ENCODE measurements at regions not wholly inside any gene's neighbourhood (a gene's known extent, or its start where the extent isn't known, plus 50 kb on each side); places are given as distances from the start of the nearest gene placed in this dataset.
A peak's percentile ranks its signal among the peaks of the same experiment; 100 is the strongest.
"Not testable (repeated sequence)": the region's sequence is repeated elsewhere in the genome, so short reads cannot be mapped to it uniquely, and the experiment has no call there.

DNA sequence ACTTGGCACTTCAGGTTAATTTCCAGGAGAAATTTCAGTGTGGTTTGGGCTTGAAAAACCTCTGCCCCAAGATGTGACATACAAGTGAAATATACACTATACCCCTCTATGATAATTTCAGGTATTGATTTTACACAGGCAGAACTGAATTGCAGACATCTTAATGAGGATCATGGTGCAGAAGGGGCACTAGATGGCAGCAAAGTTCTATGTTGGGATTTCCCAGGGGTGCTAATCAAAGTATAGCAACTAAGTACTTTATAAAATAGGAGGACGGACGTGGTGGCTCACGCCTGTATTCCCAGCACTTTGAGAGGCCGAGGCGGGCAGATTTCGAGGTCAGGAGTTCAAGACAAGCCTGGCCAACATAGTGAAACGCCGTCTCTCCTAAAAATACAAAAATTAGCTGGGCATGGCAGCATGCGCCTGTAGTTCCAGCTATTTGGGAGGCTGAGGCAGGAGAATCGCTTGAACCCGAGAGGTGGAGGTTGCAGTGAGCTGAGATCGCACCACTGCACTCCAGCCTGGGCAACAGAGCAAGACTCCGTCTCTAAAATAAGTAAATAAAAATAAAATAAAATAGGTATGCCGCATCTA, 555.7 kb downstream of the ETS1 start:
- H3K4ac ChIP-seq (ENCODE audit: low read depth, low read length); H2BK20ac ChIP-seq (ENCODE audit: low read depth, low read length); POLR2A ChIA-PET (ENCODE audit: unreplicated experiment); H3K4me2 ChIP-seq (ENCODE audit: low read depth, low read length); dilution Hi-C loops (cut with HindIII; ENCODE audit: low sequenced_read_pairs, unreplicated experiment); H3K36me3 ChIP-seq (ENCODE audit: control insufficient read depth, insufficient read depth, low read length); H2BK120ac ChIP-seq (ENCODE audit: low read depth, low read length); H2BK5ac ChIP-seq (ENCODE audit: low read depth, low read length, poor library complexity, severe bottlenecking); H2AFZ ChIP-seq (replicated peaks; ENCODE audit: low read length, poor library complexity); H3K79me1 ChIP-seq (ENCODE audit: low read depth in 1 of 2, low read length in 2 of 2); H4K8ac ChIP-seq (ENCODE audit: low read depth in 2 of 2, low read length in 2 of 2); H2AK5ac ChIP-seq (ENCODE audit: low read depth, low read length); BruUV-seq (replicated peaks); H3K4me3 ChIP-seq (ENCODE audit: insufficient read depth, low read depth, low read length); H3K4me1 ChIP-seq (ENCODE audit: control insufficient read depth, insufficient read depth, low read length); H2BK15ac ChIP-seq (ENCODE audit: low read depth, low read length); H3K23ac ChIP-seq (ENCODE audit: low read depth, low read length); H3K56ac ChIP-seq (ENCODE audit: extremely low read depth, insufficient read depth, low read length); H3K9me1 ChIP-seq (ENCODE audit: insufficient read depth, low read length); H3K27me3 ChIP-seq (ENCODE audit: control insufficient read depth, insufficient read depth, low read length); H4K5ac ChIP-seq (ENCODE audit: low read depth, low read length); H3K27ac ChIP-seq (ENCODE audit: insufficient read depth, low read length); H3K14ac ChIP-seq (replicated peaks; ENCODE audit: low read depth, low read length); H4K91ac ChIP-seq (ENCODE audit: insufficient read depth, low read depth, low read length); H3K9ac ChIP-seq (ENCODE audit: low read depth, low read length); H3K9me3 ChIP-seq (ENCODE audit: control insufficient read depth, insufficient read depth, low read length); H4K20me1 ChIP-seq (ENCODE audit: insufficient read depth, low read length); H2AK9ac ChIP-seq (replicated peaks; ENCODE audit: low read depth, low read length, poor library complexity); H3K18ac ChIP-seq (ENCODE audit: low read depth, low read length): not testable (repeated sequence)
- CTCF ChIA-PET: interaction anchor here (2.3 kb wide), 1 partner anchor 126 kb away, joined by 10 read pairs; no protein-coding TSS in a partner anchor
- peak; percentile 91 for TF ChIP-seq RAD21 (IDR thresholded peaks at IDR 0.05; ENCODE audit: low read length)
- TF ChIP-seq, protein P1, sequence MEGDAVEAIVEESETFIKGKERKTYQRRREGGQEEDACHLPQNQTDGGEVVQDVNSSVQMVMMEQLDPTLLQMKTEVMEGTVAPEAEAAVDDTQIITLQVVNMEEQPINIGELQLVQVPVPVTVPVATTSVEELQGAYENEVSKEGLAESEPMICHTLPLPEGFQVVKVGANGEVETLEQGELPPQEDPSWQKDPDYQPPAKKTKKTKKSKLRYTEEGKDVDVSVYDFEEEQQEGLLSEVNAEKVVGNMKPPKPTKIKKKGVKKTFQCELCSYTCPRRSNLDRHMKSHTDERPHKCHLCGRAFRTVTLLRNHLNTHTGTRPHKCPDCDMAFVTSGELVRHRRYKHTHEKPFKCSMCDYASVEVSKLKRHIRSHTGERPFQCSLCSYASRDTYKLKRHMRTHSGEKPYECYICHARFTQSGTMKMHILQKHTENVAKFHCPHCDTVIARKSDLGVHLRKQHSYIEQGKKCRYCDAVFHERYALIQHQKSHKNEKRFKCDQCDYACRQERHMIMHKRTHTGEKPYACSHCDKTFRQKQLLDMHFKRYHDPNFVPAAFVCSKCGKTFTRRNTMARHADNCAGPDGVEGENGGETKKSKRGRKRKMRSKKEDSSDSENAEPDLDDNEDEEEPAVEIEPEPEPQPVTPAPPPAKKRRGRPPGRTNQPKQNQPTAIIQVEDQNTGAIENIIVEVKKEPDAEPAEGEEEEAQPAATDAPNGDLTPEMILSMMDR (conservative IDR thresholded peaks at IDR 0.05; ENCODE audit: low read depth, low read length): peak; percentile 92
- TF ChIP-seq SMC3 (IDR thresholded peaks at IDR 0.05; ENCODE audit: low read depth, low read length): peak; percentile 82
- peak; percentile 76 for DNase-seq
- intact Hi-C loops (cut with micrococcal nuclease): loop anchor here (1.0 to 10.0 kb wide), 6 partner anchors 127 to 1727 kb away; partner anchors contain the start of gene DCPS
- peak; percentile 73 for ATAC-seq (ENCODE audit: low read depth)
- in situ Hi-C loops (cut with MboI; ENCODE audit: low sequenced_read_pairs): loop anchor here (10.0 to 25.0 kb wide), 7 partner anchors 253 to 1594 kb away; no protein-coding TSS in a partner anchor
- WGBS, 2 experiments (ENCODE audit: extremely low coverage in 2 of 2, insufficient read length in 1 of 2): 11% methylated on average over 5 of the region's 14 CpGs; no CpG with 5 or more reads in 1 of the 2 experiments
